Prostate gland (tissue), 2 donors: ENCODE measurements at regions not wholly inside any gene's neighbourhood (a gene's known extent, or its start where the extent isn't known, plus 50 kb on each side); places are given as distances from the start of the nearest gene placed in this dataset.

ENCODE experiments used
- CTCF ChIP-seq, 4 experiments: fragments of 200-600 bp in 2 of 4; fragments of 450-650 bp in 2 of 4; sonication (generic) in 2 of 4; IDR thresholded peaks; 1 replicate in 3 of 4; 2 replicates in 1 of 4; pipeline ENCODE4 v1.5.1; 2016 to 2019; ENCODE audit warnings: antibody characterized with exemption in 4 of 4, mild to moderate bottlenecking in 2 of 4, moderate library complexity in 2 of 4
- POLR2AphosphoS5 ChIP-seq: sonication (generic); formaldehyde crosslinking; IDR thresholded peaks from one replicate; pipeline ENCODE4 v1.6.1; 2017; ENCODE audit warnings: antibody characterized with exemption

GRCh38 chr19:28636706-28637105 lies 576.2 kb downstream of the UQCRFS1 start:
- no peak for TF ChIP-seq CTCF (IDR thresholded peaks at IDR 0.05)
- TF ChIP-seq POLR2AphosphoS5 = no peak
